Bronchial epithelial cell (primary cell): ENCODE measurements at regions not wholly inside any gene's neighbourhood (a gene's known extent, or its start where the extent isn't known, plus 50 kb on each side); places are given as distances from the start of the nearest gene placed in this dataset.

ENCODE experiments used
- DNase-seq: peaks from one replicate; pipeline ENCODE4 v3.0.0-alpha.2; 2010; ENCODE audit warnings: low read depth
- FAIRE-seq: peaks from 2 replicates; lab custom pipeline; 2011; peaks lifted over from hg19 to GRCh38; lab: Jason Lieb, UNC
- H3K27me3 ChIP-seq: 2 replicates; pipeline ENCODE4 v1.5.1; 2011; ENCODE audit warnings: low read length; ENCODE audit not compliant: control insufficient read depth, insufficient read depth
- H3K36me3 ChIP-seq: 2 replicates; pipeline ENCODE4 v1.5.1; 2011; ENCODE audit warnings: low read length; ENCODE audit not compliant: control insufficient read depth, insufficient read depth
- H3K4me3 ChIP-seq: 2 replicates; pipeline ENCODE4 v1.5.1; 2011; ENCODE audit warnings: mild to moderate bottlenecking, low read depth, low read length, control low read depth
- TF ChIP-seq, protein P1 (sequence below): IDR thresholded peaks from 2 replicates; pipeline ENCODE4 v1.5.1; 2011; ENCODE audit warnings: mild to moderate bottlenecking, moderate library complexity, low read length, control low read depth, inconsistent platforms; ENCODE audit not compliant: insufficient read depth, severe bottlenecking

DNA sequence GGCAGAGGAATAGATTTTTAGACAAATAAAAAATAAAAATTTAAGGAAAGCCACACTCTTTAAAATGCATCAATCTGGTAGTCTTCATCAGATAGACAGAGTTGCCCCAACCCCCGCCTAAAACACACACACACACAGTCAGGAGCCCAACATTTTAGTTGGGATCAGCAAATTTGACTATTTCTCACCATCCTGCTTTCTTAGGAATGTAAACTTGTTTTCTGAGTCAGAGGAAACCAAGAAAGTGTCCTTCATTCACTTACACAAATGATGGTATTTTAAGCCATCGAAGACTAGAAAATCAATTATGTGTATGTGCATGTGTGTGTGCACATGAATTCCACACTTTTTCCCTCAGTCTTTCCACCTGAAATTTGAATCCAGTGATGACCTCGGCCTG, 1657.5 kb downstream of the SLITRK1 start:
- Histone ChIP-seq H3K27me3 (no peaks in the 10 kb centered on the region), H3K36me3 (no peaks in the 10 kb centered on the region), H3K4me3 (no peak overlapping the region)
- TF ChIP-seq, protein P1, sequence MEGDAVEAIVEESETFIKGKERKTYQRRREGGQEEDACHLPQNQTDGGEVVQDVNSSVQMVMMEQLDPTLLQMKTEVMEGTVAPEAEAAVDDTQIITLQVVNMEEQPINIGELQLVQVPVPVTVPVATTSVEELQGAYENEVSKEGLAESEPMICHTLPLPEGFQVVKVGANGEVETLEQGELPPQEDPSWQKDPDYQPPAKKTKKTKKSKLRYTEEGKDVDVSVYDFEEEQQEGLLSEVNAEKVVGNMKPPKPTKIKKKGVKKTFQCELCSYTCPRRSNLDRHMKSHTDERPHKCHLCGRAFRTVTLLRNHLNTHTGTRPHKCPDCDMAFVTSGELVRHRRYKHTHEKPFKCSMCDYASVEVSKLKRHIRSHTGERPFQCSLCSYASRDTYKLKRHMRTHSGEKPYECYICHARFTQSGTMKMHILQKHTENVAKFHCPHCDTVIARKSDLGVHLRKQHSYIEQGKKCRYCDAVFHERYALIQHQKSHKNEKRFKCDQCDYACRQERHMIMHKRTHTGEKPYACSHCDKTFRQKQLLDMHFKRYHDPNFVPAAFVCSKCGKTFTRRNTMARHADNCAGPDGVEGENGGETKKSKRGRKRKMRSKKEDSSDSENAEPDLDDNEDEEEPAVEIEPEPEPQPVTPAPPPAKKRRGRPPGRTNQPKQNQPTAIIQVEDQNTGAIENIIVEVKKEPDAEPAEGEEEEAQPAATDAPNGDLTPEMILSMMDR: no peak
- DNase-seq (no peak), FAIRE-seq (no peak)

DNA sequence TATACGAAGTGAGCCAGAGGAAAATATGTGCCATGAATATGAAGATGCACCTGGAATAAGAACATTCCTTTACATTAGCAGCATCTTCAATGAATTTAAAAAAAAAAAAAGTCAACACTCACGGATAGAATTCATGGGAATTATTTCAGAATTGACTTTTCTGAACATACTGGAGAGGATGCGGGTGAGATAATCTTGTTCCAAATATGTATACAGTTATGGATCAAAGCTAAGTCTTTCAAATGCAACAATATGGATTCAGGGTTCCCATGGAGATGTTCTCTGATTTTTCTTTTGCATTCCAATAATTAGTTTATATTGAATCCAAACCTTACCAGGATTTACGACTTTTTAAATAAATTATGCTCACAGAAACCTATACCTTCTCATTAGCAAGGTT, 1660.7 kb downstream of the SLITRK1 start:
- no peak for FAIRE-seq
- TF ChIP-seq, protein P1: no peak
- no peak overlapping the region for H3K4me3 ChIP-seq

DNA sequence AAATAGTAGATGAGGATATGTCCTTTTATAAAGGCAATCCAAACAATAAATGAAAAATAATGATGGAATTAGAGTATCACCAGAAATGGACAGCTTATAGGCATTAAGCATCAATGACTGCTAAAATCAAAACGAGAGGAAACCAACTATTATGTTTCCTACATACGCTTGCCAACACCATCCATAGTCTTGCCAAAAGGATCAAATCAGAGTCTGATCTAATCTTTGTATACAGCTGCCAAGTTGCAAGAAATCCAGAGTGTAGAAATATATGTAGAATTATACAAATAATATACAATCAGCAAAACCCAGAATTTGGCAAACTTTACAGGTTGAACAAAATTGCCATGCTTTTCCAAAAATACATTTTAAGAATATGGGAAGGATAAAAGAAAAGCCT, 1661.6 kb downstream of the SLITRK1 start:
- Histone ChIP-seq H3K27me3 (no peaks in the 10 kb centered on the region), H3K4me3 (no peak overlapping the region), H3K36me3 (no peaks in the 10 kb centered on the region)
- TF ChIP-seq, protein P1: no peak
- DNase-seq (no peak), FAIRE-seq (no peak)

More for the DNA sequence above, 1660.7 kb downstream of the SLITRK1 start:
- no peak for DNase-seq
- no peaks in the 10 kb centered on the region for H3K36me3 ChIP-seq
- H3K27me3 ChIP-seq: no peaks in the 10 kb centered on the region

DNA sequence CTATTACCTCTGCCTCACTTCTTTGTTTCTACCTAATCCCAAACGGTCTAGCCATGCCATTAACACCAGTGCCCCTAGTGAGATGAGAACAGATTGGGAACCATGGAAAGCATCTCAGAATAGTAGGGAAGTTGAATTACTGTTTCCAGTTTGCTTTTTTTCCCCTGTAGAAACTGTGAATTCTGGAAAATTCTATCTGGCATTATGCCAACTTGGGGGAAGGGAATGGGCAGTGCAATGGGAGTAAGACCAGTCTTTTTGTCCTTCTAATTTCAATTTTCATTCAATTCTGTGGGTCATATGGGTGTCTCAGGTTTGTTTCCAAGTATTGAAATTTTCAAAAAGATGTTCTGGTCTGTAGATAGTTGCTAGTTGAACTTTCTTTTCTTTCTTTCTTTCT, 1666.1 kb downstream of the SLITRK1 start:
- FAIRE-seq (no peak), DNase-seq (no peak)
- no peak overlapping the region for H3K4me3 ChIP-seq

DNA sequence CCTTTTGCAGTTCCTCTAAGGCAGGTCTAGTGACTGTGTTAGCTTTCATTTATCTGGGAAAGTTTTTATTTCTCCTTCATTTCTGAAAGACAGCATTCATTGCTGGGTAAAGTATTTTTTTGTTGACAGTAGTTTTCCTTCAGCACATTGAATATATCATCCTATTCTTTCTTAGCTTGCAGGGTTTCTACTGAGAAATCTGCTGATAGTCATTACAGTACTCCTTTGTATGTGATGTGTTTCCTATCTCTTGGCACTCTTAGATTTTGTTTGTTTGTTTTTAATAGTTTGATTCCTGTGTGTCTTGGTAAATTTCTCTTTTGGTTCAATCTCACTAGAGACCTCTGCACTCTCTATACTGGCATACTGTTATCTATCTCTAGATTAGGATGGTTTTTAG, 1667.9 kb downstream of the SLITRK1 start:
- TF ChIP-seq, protein P1: no peak
- FAIRE-seq (no peak), DNase-seq (no peak)
- no peaks in the 10 kb centered on the region for H3K27me3 ChIP-seq
- H3K4me3 ChIP-seq: no peak overlapping the region
- no peaks in the 10 kb centered on the region for H3K36me3 ChIP-seq

More for the DNA sequence above, 1666.1 kb downstream of the SLITRK1 start:
- TF ChIP-seq, protein P1: no peak
- no peaks in the 10 kb centered on the region for H3K36me3 ChIP-seq
- H3K27me3 ChIP-seq: no peaks in the 10 kb centered on the region

DNA sequence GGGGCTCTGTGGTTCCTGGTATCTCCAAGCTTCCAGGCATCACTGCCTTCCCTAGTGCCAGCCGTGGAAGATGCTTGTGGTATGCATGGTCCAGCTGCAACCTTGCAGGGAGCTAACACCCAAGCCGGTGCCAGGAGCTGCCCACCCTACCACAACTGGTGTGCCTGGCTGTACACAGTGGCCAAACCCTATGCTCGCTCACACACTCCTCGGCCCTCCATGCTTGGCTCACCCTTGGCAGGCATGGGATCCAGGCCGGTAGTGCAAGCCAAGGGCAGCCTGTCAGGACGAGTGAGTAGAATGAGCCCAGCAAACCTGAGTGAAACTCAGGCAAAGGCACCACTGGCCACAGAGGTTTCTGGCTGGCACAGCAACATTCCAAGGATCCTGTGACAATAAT, 1676.0 kb downstream of the SLITRK1 start:
- no peak for DNase-seq
- Histone ChIP-seq H3K36me3 (no peaks in the 10 kb centered on the region), H3K4me3 (no peak overlapping the region), H3K27me3 (no peaks in the 10 kb centered on the region)
- no peak for FAIRE-seq
- TF ChIP-seq, protein P1: no peak
